Epidermal melanocyte (primary cell): ENCODE measurements at regions not wholly inside any gene's neighbourhood (a gene's known extent, or its start where the extent isn't known, plus 50 kb on each side); places are given as distances from the start of the nearest gene placed in this dataset.
A peak's percentile ranks its signal among the peaks of the same experiment; 100 is the strongest.
"Not testable (repeated sequence)": the region's sequence is repeated elsewhere in the genome, so short reads cannot be mapped to it uniquely, and the experiment has no call there.

Source experiments
- DNase-seq: peaks from one replicate; pipeline ENCODE4 v3.0.0; 2011; ENCODE audit warnings: low spot score; ENCODE audit not compliant: insufficient read length

GRCh38 chr16:47865337-47865855, 290.4 kb downstream of the ABCC12 start:
- DNase-seq: no peak

GRCh38 chr16:47864262-47864661, 291.5 kb downstream of the ABCC12 start:
- not testable (repeated sequence) for DNase-seq

GRCh38 chr16:47861999-47862398, 293.8 kb downstream of the ABCC12 start:
- no peak for DNase-seq

- no peak for DNase-seq
Observed at GRCh38 chr16:47858333-47858982, 297.3 kb downstream of the ABCC12 start.

GRCh38 chr16:47855431-47855830, 300.4 kb downstream of the ABCC12 start:
- DNase-seq: no peak

GRCh38 chr16:47854737-47855136, 301.1 kb downstream of the ABCC12 start:
- no peak for DNase-seq

- no peak for DNase-seq
Observed at GRCh38 chr16:47852991-47853390, 302.8 kb downstream of the ABCC12 start.

GRCh38 chr16:47851146-47851545, 304.6 kb downstream of the ABCC12 start:
- DNase-seq: no peak

- DNase-seq: no peak
Observed at GRCh38 chr16:47849736-47850135, 306.1 kb downstream of the ABCC12 start.

GRCh38 chr16:47848421-47849109, 307.2 kb downstream of the ABCC12 start:
- no peak for DNase-seq

GRCh38 chr16:47847220-47847970, 308.4 kb downstream of the ABCC12 start:
- DNase-seq: no peak

GRCh38 chr16:47834485-47835024, 321.2 kb downstream of the ABCC12 start:
- no peak for DNase-seq

GRCh38 chr16:47833771-47834170, 322.0 kb downstream of the ABCC12 start:
- no peak for DNase-seq

- DNase-seq: no peak
Observed at GRCh38 chr16:47829850-47830600, 325.8 kb downstream of the ABCC12 start.

- peak; percentile 32 for DNase-seq
Observed at GRCh38 chr16:47826070-47826469, 329.7 kb downstream of the ABCC12 start.

- no peak for DNase-seq
Observed at GRCh38 chr16:47817048-47817447, 338.7 kb downstream of the ABCC12 start.

- DNase-seq: no peak
Observed at GRCh38 chr16:47816511-47816910, 339.3 kb downstream of the ABCC12 start.

- DNase-seq: no peak
Observed at GRCh38 chr16:47815655-47816054, 340.1 kb downstream of the ABCC12 start.

- not testable (repeated sequence) for DNase-seq
Observed at GRCh38 chr16:47811758-47812157, 344.0 kb downstream of the ABCC12 start.

- DNase-seq: no peak
Observed at GRCh38 chr16:47806309-47806847, 345.2 kb downstream of the PHKB start.

- no peak for DNase-seq
Observed at GRCh38 chr16:47787696-47788095, 326.6 kb downstream of the PHKB start.
